DOHH2 (cell line): ENCODE measurements at regions not wholly inside any gene's neighbourhood (a gene's known extent, or its start where the extent isn't known, plus 50 kb on each side); places are given as distances from the start of the nearest gene placed in this dataset.

Source experiments
- CTCF ChIP-seq: fragments of 200-600 bp; sonication (generic); IDR thresholded peaks from one replicate; pipeline ENCODE4 v1.5.1; 2014; ENCODE audit warnings: antibody characterized with exemption, mild to moderate bottlenecking, low read depth, low read length; ENCODE audit not compliant: poor library complexity, severe bottlenecking
- EZH2phosphoT487 ChIP-seq: fragments of 200-600 bp; sonication (generic); IDR thresholded peaks from 2 replicates; pipeline ENCODE4 v1.6.1; 2017; ENCODE audit warnings: borderline replicate concordance, mild to moderate bottlenecking, antibody characterized with exemption, low read length, moderate library complexity, mixed read lengths

- TF ChIP-seq EZH2phosphoT487 (no peak), CTCF (no peak)
These were observed 63.2 kb upstream of the BMPER start for GRCh38 chr7:33842150-33842549.
